ENCODE measurements at regions not wholly inside any gene's neighbourhood (a gene's known extent, or its start where the extent isn't known, plus 50 kb on each side); places are given as distances from the start of the nearest gene placed in this dataset.

- ChIA-PET RAD21 (ENCODE audit: unreplicated experiment) (no interaction called here), CTCF (interaction anchor here (0.7 kb wide), 1 partner anchor 8 kb away, joined by 4 read pairs; no protein-coding TSS in a partner anchor), SMC1A (ENCODE audit: uncharacterized antibody, unreplicated experiment) (no interaction called here), POLR2A (no interaction called here)
- FAIRE-seq (no peak), ATAC-seq (no peak), DNase-seq (ENCODE audit: low read depth, low spot score) (no peak)
- no peak overlapping the region for H3K4me2 ChIP-seq (ENCODE audit: control insufficient read depth, insufficient read depth)
- H3K9ac ChIP-seq (ENCODE audit: control insufficient read depth, insufficient read depth, low read length), result no peak overlapping the region
- H3K4me1 ChIP-seq (ENCODE audit: control insufficient read depth, insufficient read depth, low read length), result no peaks in the 10 kb centered on the region
- in situ Hi-C loops (cut with MboI), result no loop called here
- no peak overlapping the region for H3K27ac ChIP-seq (ENCODE audit: control insufficient read depth, insufficient read depth)
- BruUV-seq (replicated peaks), result no TSS peak
- H3K9me3 ChIP-seq (replicated peaks; ENCODE audit: control insufficient read depth, insufficient read depth, low read length), result no peaks in the 10 kb centered on the region; the same call in 2 of the 3 replicates
- no peak overlapping the region for H2AFZ ChIP-seq (ENCODE audit: control insufficient read depth, low read depth, low read length)
- H4K20me1 ChIP-seq (ENCODE audit: control insufficient read depth, insufficient read depth), result no peaks in the 10 kb centered on the region
- H3K36me3 ChIP-seq (ENCODE audit: control insufficient read depth in 2 of 2, insufficient read depth in 2 of 2, low read length in 1 of 2), result no peaks in the 10 kb centered on the region
- no peaks in the 10 kb centered on the region for H3K27me3 ChIP-seq (replicated peaks in 1 of 2; ENCODE audit: control insufficient read depth in 2 of 2, insufficient read depth in 2 of 2, low read length in 1 of 2)
- intact Hi-C loops (cut with micrococcal nuclease; ENCODE audit: unreplicated experiment), result no loop called here
- H3K79me2 ChIP-seq (ENCODE audit: control insufficient read depth, insufficient read depth, low read length), result no peaks in the 10 kb centered on the region
- H3K4me3 ChIP-seq, result no peak overlapping the region
- TF ChIP-seq ZBTB11 (CRISPR knock-in tag; IDR thresholded peaks at IDR 0.05) (no peak), MTA3 (IDR thresholded peaks at IDR 0.05; ENCODE audit: borderline replicate concordance, low read length) (no peak), BHLHE40 (IDR thresholded peaks at IDR 0.05; ENCODE audit: borderline replicate concordance in 1 of 2, low read depth in 2 of 2, low read length in 1 of 2) (no peak), MXI1 (IDR thresholded peaks at IDR 0.05; ENCODE audit: low read depth, low read length) (no peak), SMAD1 (IDR thresholded peaks at IDR 0.05; ENCODE audit: low read depth, partially characterized antibody) (no peak), ETV6 (conservative IDR thresholded peaks at IDR 0.05 in 1 of 2, IDR thresholded peaks at IDR 0.05 in 1 of 2; ENCODE audit: borderline replicate concordance in 1 of 2, low read depth in 1 of 2) (no peak), MEF2B (IDR thresholded peaks at IDR 0.05; ENCODE audit: partially characterized antibody, poor library complexity, severe bottlenecking) (no peak), ELK1 (IDR thresholded peaks at IDR 0.05; ENCODE audit: low read depth, low read length) (no peak), MEF2A (IDR thresholded peaks at IDR 0.05; ENCODE audit: insufficient read depth, low read depth, low read length) (no peak), E4F1 (IDR thresholded peaks at IDR 0.05; ENCODE audit: borderline replicate concordance, partially characterized antibody) (no peak), MTA2 (IDR thresholded peaks at IDR 0.05; ENCODE audit: low read depth) (no peak), GATAD2B (conservative IDR thresholded peaks at IDR 0.05; ENCODE audit: low read depth) (no peak), REST (IDR thresholded peaks at IDR 0.05; ENCODE audit: low read depth, low read length) (no peak), RELA (IDR thresholded peaks at IDR 0.05; ENCODE audit: borderline replicate concordance, partially characterized antibody) (no peak)
Observed at GRCh38 chr19:33982706-33983105, 186.0 kb downstream of the KCTD15 start.

All from GM12878 (cell line).